HEK293 (cell line): ENCODE measurements at regions not wholly inside any gene's neighbourhood (a gene's known extent, or its start where the extent isn't known, plus 50 kb on each side); places are given as distances from the start of the nearest gene placed in this dataset.

Source experiments
- CTCF ChIA-PET: fragments of 350-600 bp; formaldehyde crosslinking; extraction: SDS; loops from one replicate; lab custom pipeline; 2021; ENCODE audit warnings: antibody characterized with exemption; lab: Yijun Ruan, JAX
- POLR2A ChIA-PET: fragments of 300-600 bp; formaldehyde crosslinking; extraction: SDS; loops from one replicate; lab custom pipeline; 2020; ENCODE audit warnings: antibody characterized with exemption, inconsistent platforms; lab: Yijun Ruan, JAX
- H3K27ac ChIP-seq: fragments of 200-500 bp; sonication (Bioruptor generic); 2 replicates; pipeline ENCODE4 v1.5.1; 2014; ENCODE audit warnings: low read depth, low read length, control low read depth, inconsistent platforms; ENCODE audit errors: extremely low read depth
- H3K36me3 ChIP-seq, 2 experiments: fragments of 200-500 bp in 1 of 2; sonication (Bioruptor generic) in 1 of 2; 1 replicate in 1 of 2; 2 replicates in 1 of 2; pipeline ENCODE4 v1.5.1; 2014 to 2017; ENCODE audit warnings: inconsistent platforms in 2 of 2, low read length in 2 of 2; ENCODE audit not compliant: control insufficient read depth in 2 of 2, insufficient read depth in 1 of 2
- H3K4me1 ChIP-seq: fragments of 200-500 bp; sonication (Bioruptor generic); 2 replicates; pipeline ENCODE4 v1.5.1; 2014; ENCODE audit warnings: mild to moderate bottlenecking, low read length, inconsistent platforms; ENCODE audit not compliant: control insufficient read depth, insufficient read depth
- H3K4me3 ChIP-seq: 2 replicates; pipeline ENCODE4 v1.5.1; 2011; ENCODE audit warnings: low read depth, mild to moderate bottlenecking, control low read depth, low read length, moderate library complexity
- H3K9me3 ChIP-seq: fragments of 200-500 bp; sonication (Bioruptor generic); 2 replicates; pipeline ENCODE4 v1.5.1; 2014; ENCODE audit warnings: low read depth, low read length, inconsistent platforms; ENCODE audit not compliant: control insufficient read depth, insufficient read depth
- AEBP2 ChIP-seq: fragments of 450-650 bp; formaldehyde crosslinking; IDR thresholded peaks from 2 replicates; pipeline ENCODE4 v1.5.1; 2016; ENCODE audit warnings: missing biosample characterization, missing genetic modification characterization, borderline replicate concordance
- KLF10 ChIP-seq: fragments of 450-650 bp; IDR thresholded peaks from 2 replicates; pipeline ENCODE4 v1.5.1; 2018; ENCODE audit warnings: missing biosample characterization, mild to moderate bottlenecking, missing genetic modification characterization
- OSR2 ChIP-seq: fragments of 450-650 bp; formaldehyde crosslinking; IDR thresholded peaks from 2 replicates; pipeline ENCODE4 v1.5.1; 2016; ENCODE audit warnings: missing biosample characterization, missing genetic modification characterization
- SALL2 ChIP-seq: fragments of 450-650 bp; formaldehyde crosslinking; IDR thresholded peaks from 2 replicates; pipeline ENCODE4 v1.5.0; 2017; ENCODE audit warnings: missing biosample characterization, mild to moderate bottlenecking, missing genetic modification characterization, borderline replicate concordance
- SETDB1 ChIP-seq: IDR thresholded peaks from one replicate; pipeline ENCODE4 v1.6.1; 2017; ENCODE audit warnings: mild to moderate bottlenecking, low read length, moderate library complexity, mixed read lengths; ENCODE audit not compliant: insufficient read length
- ZBTB7A ChIP-seq: fragments of 450-650 bp; formaldehyde crosslinking; IDR thresholded peaks from 2 replicates; pipeline ENCODE4 v1.5.1; 2016; ENCODE audit warnings: low read depth, missing biosample characterization, missing genetic modification characterization
- ZEB2 ChIP-seq: fragments of 450-650 bp; formaldehyde crosslinking; IDR thresholded peaks from 2 replicates; pipeline ENCODE4 v1.5.1; 2016; ENCODE audit warnings: missing biosample characterization, missing genetic modification characterization
- ZFP37 ChIP-seq: fragments of 450-650 bp; formaldehyde crosslinking; IDR thresholded peaks from 2 replicates; pipeline ENCODE4 v1.5.1; 2016; ENCODE audit warnings: missing biosample characterization, missing genetic modification characterization
- ZNF132 ChIP-seq: fragments of 450-650 bp; formaldehyde crosslinking; IDR thresholded peaks from 2 replicates; pipeline ENCODE4 v1.5.1; 2017; ENCODE audit warnings: missing biosample characterization, missing genetic modification characterization, borderline replicate concordance
- ZNF157 ChIP-seq: fragments of 450-650 bp; formaldehyde crosslinking; IDR thresholded peaks from 2 replicates; pipeline ENCODE4 v1.5.1; 2016; ENCODE audit warnings: missing biosample characterization, missing genetic modification characterization
- ZNF202 ChIP-seq: fragments of 450-650 bp; formaldehyde crosslinking; IDR thresholded peaks from 2 replicates; pipeline ENCODE4 v1.5.1; 2016; ENCODE audit warnings: missing biosample characterization, missing genetic modification characterization, borderline replicate concordance
- ZNF221 ChIP-seq: fragments of 450-650 bp; formaldehyde crosslinking; IDR thresholded peaks from 2 replicates; pipeline ENCODE4 v1.5.1; 2017; ENCODE audit warnings: missing biosample characterization, missing genetic modification characterization, borderline replicate concordance
- ZNF23 ChIP-seq: fragments of 450-650 bp; formaldehyde crosslinking; IDR thresholded peaks from 2 replicates; pipeline ENCODE4 v1.5.1; 2016; ENCODE audit warnings: missing biosample characterization, missing genetic modification characterization, borderline replicate concordance
- ZNF248 ChIP-seq: fragments of 450-650 bp; formaldehyde crosslinking; IDR thresholded peaks from 2 replicates; pipeline ENCODE4 v1.5.1; 2017; ENCODE audit warnings: missing biosample characterization, missing genetic modification characterization
- ZNF266 ChIP-seq: fragments of 450-650 bp; formaldehyde crosslinking; IDR thresholded peaks from 2 replicates; pipeline ENCODE4 v1.5.1; 2016; ENCODE audit warnings: missing biosample characterization, missing genetic modification characterization, low read depth
- ZNF292 ChIP-seq: fragments of 450-650 bp; formaldehyde crosslinking; IDR thresholded peaks from 2 replicates; pipeline ENCODE4 v1.5.1; 2016; ENCODE audit warnings: low read depth, missing biosample characterization, missing genetic modification characterization, borderline replicate concordance
- ZNF302 ChIP-seq: fragments of 450-650 bp; formaldehyde crosslinking; IDR thresholded peaks from 2 replicates; pipeline ENCODE4 v1.5.1; 2016; ENCODE audit warnings: missing biosample characterization, missing genetic modification characterization, low read depth
- ZNF544 ChIP-seq: fragments of 450-650 bp; formaldehyde crosslinking; IDR thresholded peaks from 2 replicates; pipeline ENCODE4 v1.5.0; 2017; ENCODE audit warnings: missing biosample characterization, missing genetic modification characterization
- ZNF561 ChIP-seq: fragments of 450-650 bp; IDR thresholded peaks from 2 replicates; pipeline ENCODE4 v1.5.1; 2018; ENCODE audit warnings: missing biosample characterization, missing genetic modification characterization, borderline replicate concordance
- ZNF629 ChIP-seq: fragments of 450-650 bp; formaldehyde crosslinking; IDR thresholded peaks from 2 replicates; pipeline ENCODE4 v1.5.1; 2017; ENCODE audit warnings: missing biosample characterization, missing genetic modification characterization
- ZNF76 ChIP-seq: fragments of 450-650 bp; formaldehyde crosslinking; IDR thresholded peaks from 2 replicates; pipeline ENCODE4; 2016; ENCODE audit warnings: low read depth, missing biosample characterization, missing genetic modification characterization, borderline replicate concordance
- ZNF837 ChIP-seq: fragments of 450-650 bp; formaldehyde crosslinking; IDR thresholded peaks from 2 replicates; pipeline ENCODE4 v1.5.1; 2016; ENCODE audit warnings: missing biosample characterization, missing genetic modification characterization
- ZNF843 ChIP-seq: fragments of 450-650 bp; formaldehyde crosslinking; IDR thresholded peaks from 2 replicates; pipeline ENCODE4 v1.5.1; 2016; ENCODE audit warnings: missing biosample characterization, missing genetic modification characterization
- ZSCAN5A ChIP-seq: fragments of 450-650 bp; formaldehyde crosslinking; IDR thresholded peaks from 2 replicates; pipeline ENCODE4 v1.5.1; 2016; ENCODE audit warnings: missing biosample characterization, missing genetic modification characterization

- H3K9me3 ChIP-seq = no peaks in the 10 kb centered on the region
- H3K27ac ChIP-seq = no peak overlapping the region
- POLR2A ChIA-PET = no interaction called here
- no peaks in the 10 kb centered on the region for H3K4me1 ChIP-seq
- no peaks in the 10 kb centered on the region for H3K36me3 ChIP-seq
- H3K4me3 ChIP-seq = no peak overlapping the region
- CTCF ChIA-PET = interaction anchor here (1.2 kb wide), 1 partner anchor 10 kb away, joined by 4 read pairs; no protein-coding TSS in a partner anchor
- TF ChIP-seq ZNF76 (tag by site-specific recombination) (no peak), AEBP2 (tag by site-specific recombination) (no peak), SETDB1 (no peak), ZNF157 (no peak), ZNF23 (tag by site-specific recombination) (no peak), SALL2 (tag by site-specific recombination) (no peak), ZNF843 (tag by site-specific recombination) (no peak), ZBTB7A (tag by site-specific recombination) (no peak), ZNF629 (no peak), ZFP37 (tag by site-specific recombination) (no peak), ZNF202 (no peak), ZNF837 (tag by site-specific recombination) (no peak), KLF10 (no peak), ZNF561 (tag by site-specific recombination) (no peak), ZNF132 (tag by site-specific recombination) (no peak)
- TF ChIP-seq, all 188 proteins: peak for 0
Measured at GRCh38 chr15:62802612-62803011, 239.9 kb upstream of the TPM1 start.

- H3K4me3 ChIP-seq = no peak overlapping the region
- no peaks in the 10 kb centered on the region for H3K4me1 ChIP-seq
- H3K36me3 ChIP-seq = no peaks in the 10 kb centered on the region
- no peaks in the 10 kb centered on the region for H3K9me3 ChIP-seq
- ChIA-PET POLR2A (no interaction called here), CTCF (interaction anchor here (0.8 to 1.2 kb wide), 2 partner anchors 9 to 62 kb away, joined by 3 to 4 read pairs; no protein-coding TSS in a partner anchor)
- TF ChIP-seq ZNF302 (tag by site-specific recombination) = no peak
- TF ChIP-seq ZSCAN5A (tag by site-specific recombination) = no peak
- TF ChIP-seq ZNF544 = no peak
- no peak for TF ChIP-seq ZNF248 (tag by site-specific recombination)
- TF ChIP-seq OSR2 (tag by site-specific recombination) = no peak
- TF ChIP-seq ZNF292 (tag by site-specific recombination) = no peak
- TF ChIP-seq ZEB2 (tag by site-specific recombination) = no peak
- TF ChIP-seq ZNF157 = no peak
- no peak for TF ChIP-seq ZNF221
- TF ChIP-seq ZNF266 (tag by site-specific recombination) = no peak
- no peak overlapping the region for H3K27ac ChIP-seq
Measured at GRCh38 chr15:62803856-62804400, 238.6 kb upstream of the TPM1 start.
